Stimulated activated CD4-positive, alpha-beta T cell treated with anti-CD3 and anti-CD28 coated beads, Interleukin-2, amount 100 ng/mL, for 24 hours (primary cell): ENCODE measurements at regions not wholly inside any gene's neighbourhood (a gene's known extent, or its start where the extent isn't known, plus 50 kb on each side); places are given as distances from the start of the nearest gene placed in this dataset.
A peak's percentile ranks its signal among the peaks of the same experiment; 100 is the strongest.
"Not testable (repeated sequence)": the region's sequence is repeated elsewhere in the genome, so short reads cannot be mapped to it uniquely, and the experiment has no call there.

Experiments used
- DNase-seq, 2 donors: peaks; one replicate each; pipeline ENCODE4 v3.0.0-alpha.2; 2020

GRCh38 chr2:87559735-87560134 lies 188.2 kb upstream of the PLGLB2 start:
- not testable (repeated sequence) for DNase-seq

- DNase-seq: not testable (repeated sequence)
Observed at GRCh38 chr2:87565116-87565515, 182.8 kb upstream of the PLGLB2 start.

- DNase-seq: not testable (repeated sequence)
Observed at GRCh38 chr2:87566531-87566930, 181.4 kb upstream of the PLGLB2 start.

- not testable (repeated sequence) for DNase-seq
Observed at GRCh38 chr2:87567093-87567492, 180.8 kb upstream of the PLGLB2 start.

- DNase-seq: not testable (repeated sequence)
Observed at GRCh38 chr2:87567912-87568311, 180.0 kb upstream of the PLGLB2 start.

- DNase-seq: not testable (repeated sequence)
Observed at GRCh38 chr2:87568554-87569278, 179.2 kb upstream of the PLGLB2 start.

- DNase-seq: not testable (repeated sequence)
Observed at GRCh38 chr2:87569689-87570397, 178.0 kb upstream of the PLGLB2 start.

GRCh38 chr2:87571889-87572465 lies 175.9 kb upstream of the PLGLB2 start:
- not testable (repeated sequence) for DNase-seq

- not testable (repeated sequence) for DNase-seq
Observed at GRCh38 chr2:87572906-87573305, 175.0 kb upstream of the PLGLB2 start.

GRCh38 chr2:87573386-87574192 lies 174.3 kb upstream of the PLGLB2 start:
- DNase-seq: not testable (repeated sequence)

GRCh38 chr2:87574193-87575119 lies 173.4 kb upstream of the PLGLB2 start:
- not testable (repeated sequence) for DNase-seq

GRCh38 chr2:87575138-87575537 lies 172.7 kb upstream of the PLGLB2 start:
- not testable (repeated sequence) for DNase-seq

- not testable (repeated sequence) for DNase-seq
Observed at GRCh38 chr2:87577358-87577757, 170.5 kb upstream of the PLGLB2 start.

- not testable (repeated sequence) for DNase-seq
Observed at GRCh38 chr2:87582152-87582551, 165.7 kb upstream of the PLGLB2 start.

GRCh38 chr2:87582579-87582978 lies 165.3 kb upstream of the PLGLB2 start:
- not testable (repeated sequence) for DNase-seq

GRCh38 chr2:87583370-87583769 lies 164.5 kb upstream of the PLGLB2 start:
- not testable (repeated sequence) for DNase-seq

GRCh38 chr2:87583803-87584202 lies 164.1 kb upstream of the PLGLB2 start:
- not testable (repeated sequence) for DNase-seq

GRCh38 chr2:87584268-87584906 lies 163.5 kb upstream of the PLGLB2 start:
- DNase-seq: peak in 1 of 2 donors; percentile 12

GRCh38 chr2:87587934-87588333 lies 160.0 kb upstream of the PLGLB2 start:
- DNase-seq: not testable (repeated sequence)

GRCh38 chr2:87592974-87593373 lies 154.9 kb upstream of the PLGLB2 start:
- DNase-seq: not testable (repeated sequence)
